GF-D8 (cell line): ENCODE measurements at regions not wholly inside any gene's neighbourhood (a gene's known extent, or its start where the extent isn't known, plus 50 kb on each side); places are given as distances from the start of the nearest gene placed in this dataset.

ENCODE experiments used
- DNase-seq: peaks from one replicate; lab custom pipeline; 2025; lab: John Stamatoyannopoulos, UW

DNA sequence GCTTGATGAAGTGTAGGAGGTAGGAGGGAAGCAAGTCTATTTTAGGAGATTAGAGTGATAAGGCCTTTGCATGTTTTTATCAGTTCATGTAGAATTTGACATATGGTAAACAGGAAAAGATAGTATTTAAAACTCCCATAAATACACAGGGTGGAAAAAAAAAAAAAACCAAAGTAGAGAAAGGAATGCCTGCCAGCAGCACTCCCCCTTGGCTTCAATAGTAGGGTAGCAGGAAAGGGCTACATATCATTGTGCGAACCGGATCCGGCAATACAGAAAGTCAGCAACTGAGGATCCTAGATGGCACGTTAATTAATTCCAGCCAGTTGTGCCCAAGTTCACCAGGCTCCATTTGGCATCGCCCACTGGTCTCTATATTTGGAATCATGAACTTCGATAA lies 159.6 kb upstream of the SMIM21 start:
- DNase-seq: no peak

DNA sequence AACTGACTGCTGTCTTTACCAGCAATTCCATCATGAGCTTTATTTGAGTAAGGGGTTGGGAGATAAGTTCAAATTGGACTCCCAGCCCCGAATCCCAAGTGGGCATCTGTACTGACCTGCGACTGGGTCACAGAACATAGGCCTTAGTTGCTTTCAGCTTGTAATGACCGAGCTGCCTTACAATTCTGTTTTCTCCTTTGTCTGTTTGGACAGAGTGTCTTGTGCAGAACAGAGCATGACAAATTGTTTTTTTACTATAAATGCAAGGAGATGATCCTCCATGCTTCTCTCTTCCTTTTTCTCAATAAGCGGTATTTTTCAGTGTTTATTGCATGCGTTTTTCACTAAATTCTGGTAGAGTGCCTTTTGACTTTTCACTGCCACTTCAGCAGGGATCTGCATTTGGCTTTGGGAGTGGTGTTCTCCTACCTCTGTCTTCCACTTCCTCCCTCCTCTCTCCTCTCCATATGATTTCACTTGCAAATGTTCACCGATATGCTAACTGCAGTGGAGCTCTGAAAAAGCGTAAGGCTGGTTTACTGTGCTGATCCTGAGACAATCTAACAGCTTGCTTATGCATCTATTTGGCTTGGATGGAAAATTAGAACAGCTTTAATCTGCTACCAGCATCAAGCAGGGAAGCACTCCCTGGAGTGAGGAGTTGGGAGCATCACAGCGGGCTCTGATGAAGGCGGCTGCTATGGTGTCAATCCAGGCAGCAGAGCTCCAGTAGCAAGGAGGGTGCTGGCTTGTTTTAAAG lies 158.8 kb upstream of the SMIM21 start:
- DNase-seq: no peak

DNA sequence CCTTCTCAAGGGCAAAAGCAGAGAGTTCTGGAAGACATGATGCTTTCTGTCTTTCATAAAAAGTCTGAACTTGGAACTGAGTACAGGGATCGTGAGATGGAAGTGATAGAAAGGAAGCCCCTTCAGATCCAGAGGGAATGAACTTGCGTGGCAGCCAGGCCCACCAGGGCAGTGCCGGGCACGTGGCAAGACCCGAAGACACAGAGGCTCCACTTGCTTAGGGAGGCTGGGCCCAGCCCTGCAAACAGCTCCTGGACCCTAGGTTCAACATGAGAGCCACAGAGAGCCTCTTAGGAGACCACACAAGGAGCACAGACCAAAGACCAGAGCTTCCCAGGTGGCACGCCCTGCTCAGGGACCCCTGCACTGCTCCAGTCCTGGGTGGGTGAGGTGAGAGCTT lies 155.4 kb upstream of the SMIM21 start:
- no peak for DNase-seq

DNA sequence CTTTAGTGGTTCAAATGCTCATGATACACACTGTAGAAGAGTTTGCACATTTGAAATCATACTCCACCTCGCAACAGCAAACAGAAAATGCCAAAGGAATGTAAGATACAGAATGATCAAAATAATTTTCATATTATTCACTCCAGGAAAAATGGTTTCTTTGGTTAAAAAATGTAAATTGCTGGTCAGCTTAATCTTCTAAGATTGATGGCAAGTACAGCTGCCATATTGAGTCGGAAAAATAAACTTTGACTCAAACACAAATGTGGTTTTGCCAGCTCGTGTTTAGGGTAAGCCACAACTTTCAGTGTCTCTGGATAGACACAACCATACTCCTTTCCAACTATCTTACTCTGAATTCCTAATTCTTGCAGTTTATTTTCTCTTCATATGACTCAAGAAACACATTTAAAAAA lies 154.9 kb upstream of the SMIM21 start:
- no peak for DNase-seq

DNA sequence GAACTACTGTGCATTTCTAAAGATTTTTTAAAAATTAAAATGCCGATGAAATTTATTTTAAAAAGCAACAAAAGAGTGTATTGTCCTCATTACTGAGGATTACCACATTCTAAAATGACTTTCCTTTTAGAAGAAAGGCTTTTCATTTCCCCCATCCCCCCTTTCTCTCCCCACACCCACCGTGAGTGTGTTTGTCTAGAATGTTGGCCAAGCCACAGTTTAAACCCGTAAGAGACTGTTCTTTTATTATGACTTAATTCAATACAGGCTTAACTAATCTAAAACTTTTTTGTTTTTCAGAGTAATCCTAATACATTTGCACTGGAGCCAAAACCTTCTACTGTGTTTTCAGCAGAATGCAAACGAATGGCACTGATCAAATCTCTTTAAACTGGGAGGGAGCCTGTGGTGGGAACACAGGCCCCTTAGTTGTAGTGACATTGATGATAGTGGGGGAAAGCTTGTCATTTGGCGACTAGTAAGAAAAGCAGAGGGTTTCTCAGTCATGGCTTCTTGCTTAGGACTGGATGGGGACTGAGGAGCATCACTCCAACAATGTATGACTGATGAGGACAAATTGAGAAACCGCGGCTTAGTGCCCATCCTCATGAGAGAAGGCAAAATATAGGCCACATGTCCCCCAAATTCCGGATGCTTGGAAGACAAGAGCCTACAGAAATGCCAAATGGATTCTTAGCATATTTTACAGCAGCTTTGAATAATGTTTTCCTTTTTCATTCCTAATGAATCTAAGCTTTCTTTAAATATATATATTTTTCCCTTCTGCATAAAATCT lies 154.0 kb upstream of the SMIM21 start:
- DNase-seq: no peak

DNA sequence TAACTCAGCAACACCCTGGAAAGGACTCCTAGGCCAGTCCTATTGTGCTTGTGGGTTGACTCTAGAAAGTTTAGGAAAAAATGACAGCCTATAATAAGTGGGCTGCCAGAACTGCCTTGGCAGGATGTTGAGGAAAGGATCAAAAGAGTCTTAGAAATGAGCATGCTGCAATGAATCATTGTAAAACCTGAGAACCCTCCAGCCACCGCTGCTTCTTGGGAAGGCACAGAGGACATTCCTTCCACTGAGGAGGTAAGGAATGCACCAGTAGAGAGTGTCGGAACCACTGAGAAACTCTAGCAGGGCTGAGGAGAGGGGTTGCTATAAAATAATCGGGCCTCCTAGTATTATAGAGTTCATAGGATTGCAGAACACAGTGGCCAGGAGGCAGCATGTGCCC lies 146.7 kb upstream of the SMIM21 start:
- DNase-seq: no peak

DNA sequence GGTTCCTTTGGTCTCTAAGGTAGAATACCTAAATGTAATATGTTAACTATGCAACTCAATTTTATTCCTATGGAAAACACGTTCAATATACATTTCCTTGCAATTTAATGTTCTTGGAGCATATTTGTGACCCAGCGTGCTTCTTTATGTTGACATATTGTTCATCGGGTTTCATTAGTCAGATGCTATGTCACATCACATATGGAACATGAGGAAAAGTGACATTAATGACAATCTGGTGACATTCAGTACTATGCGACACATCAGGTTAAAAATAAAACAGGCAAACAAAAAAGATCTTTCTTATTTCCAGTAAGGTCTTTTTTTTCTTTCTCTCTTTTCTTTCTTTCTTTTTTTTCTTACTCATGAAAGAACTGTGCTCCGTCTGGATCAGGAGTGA lies 135.6 kb upstream of the SMIM21 start:
- DNase-seq: no peak

DNA sequence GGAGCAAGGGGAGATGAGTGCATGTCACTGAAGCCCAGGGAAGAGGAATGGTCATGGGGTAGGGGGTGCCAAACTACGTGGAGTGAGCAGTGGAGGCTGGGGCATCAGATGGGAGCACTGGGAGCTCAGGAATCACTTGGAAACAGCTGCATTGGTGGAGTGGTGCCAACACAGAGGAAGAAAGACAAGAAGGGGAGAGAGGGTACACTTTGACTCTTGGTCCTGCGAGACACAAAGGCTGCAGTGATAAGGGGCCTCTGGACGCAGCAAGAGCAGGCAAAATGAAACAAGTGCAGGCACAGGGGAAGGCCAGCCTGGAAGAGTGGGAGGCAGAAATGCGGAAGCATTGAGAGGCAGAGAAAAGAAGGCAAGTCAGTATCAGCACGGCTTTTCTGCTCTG lies 134.7 kb upstream of the SMIM21 start:
- DNase-seq: no peak

DNA sequence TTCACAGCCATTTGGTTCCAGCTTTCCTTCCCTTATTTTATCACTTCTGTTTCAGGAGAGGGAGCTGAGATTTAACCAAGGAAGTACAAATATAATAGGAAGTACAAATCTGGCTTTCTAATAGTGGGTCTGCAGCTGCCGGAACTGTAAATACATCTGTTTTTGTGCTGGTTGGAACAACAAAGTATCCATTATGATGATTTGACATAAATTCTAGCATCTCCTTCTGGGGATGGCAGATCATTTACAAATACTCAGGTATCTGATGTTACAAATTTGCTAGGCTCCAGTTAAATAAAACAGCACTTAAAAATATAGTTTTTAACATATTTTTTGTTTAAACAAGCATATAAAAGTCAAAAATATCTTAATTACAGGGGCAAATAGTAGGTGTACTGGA lies 131.3 kb upstream of the SMIM21 start:
- no peak for DNase-seq

DNA sequence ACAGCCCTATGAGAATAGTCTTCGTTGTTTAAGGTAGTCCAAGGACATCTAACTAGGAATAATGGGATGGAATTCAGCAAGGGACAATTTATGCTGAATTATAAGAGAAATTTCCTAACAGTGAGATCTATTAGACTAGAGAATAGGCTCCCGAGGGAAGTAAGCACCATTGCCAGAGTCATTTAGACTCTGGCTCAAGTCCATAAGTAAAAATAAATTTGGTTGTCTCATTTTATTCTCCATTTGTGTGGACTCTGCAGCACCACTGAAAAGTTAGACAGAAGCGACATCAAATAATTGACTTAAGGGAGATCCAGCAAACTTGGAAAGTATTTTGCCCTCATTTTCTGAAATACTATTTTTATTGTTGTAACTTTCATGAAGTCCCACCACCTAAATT lies 129.3 kb upstream of the SMIM21 start:
- DNase-seq: no peak

DNA sequence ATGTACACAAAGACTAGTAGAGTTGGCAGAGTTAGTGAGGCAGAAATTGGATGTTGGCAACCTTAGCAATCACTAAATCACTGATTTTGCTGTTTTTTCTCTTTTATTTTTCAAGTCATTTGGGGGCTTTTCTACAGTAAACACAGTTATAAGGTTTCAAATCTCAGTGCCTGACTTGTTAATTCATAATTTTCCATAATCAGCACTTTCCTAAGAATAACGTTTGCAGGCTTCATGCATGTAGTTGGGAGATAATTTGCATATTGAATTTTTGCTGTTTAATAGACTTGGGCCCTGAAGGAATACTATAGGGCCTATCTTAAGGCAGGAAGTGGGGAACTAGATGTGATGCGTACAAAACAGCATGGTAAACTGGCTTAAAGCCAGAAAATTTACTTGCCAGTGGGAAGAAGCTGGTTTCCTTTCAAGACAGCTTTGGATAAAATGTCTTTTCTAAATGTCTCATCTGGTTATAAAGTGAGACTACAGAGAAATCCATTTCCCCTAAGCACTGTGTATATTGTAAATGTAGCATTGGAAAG lies 127.2 kb upstream of the SMIM21 start:
- no peak for DNase-seq

DNA sequence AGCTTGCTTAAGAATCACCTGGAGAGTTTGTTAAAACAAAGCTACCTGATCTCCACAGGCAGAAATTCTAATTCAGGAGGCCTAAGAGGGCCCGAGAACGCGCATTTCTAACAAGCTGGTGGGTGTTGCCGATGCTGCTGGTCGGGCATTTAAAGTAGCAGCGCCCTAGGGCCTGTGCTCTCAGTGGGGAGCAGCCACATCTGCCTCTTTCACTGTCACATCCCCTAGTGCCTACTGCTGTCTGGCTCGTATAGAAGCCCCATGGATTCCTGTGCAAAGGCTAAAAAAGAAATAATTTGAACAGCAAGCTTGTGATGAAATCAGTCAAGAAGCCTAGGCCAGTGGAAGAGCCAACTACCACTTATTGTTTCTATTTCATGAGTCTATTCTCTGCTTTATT lies 126.7 kb upstream of the SMIM21 start:
- DNase-seq: no peak

DNA sequence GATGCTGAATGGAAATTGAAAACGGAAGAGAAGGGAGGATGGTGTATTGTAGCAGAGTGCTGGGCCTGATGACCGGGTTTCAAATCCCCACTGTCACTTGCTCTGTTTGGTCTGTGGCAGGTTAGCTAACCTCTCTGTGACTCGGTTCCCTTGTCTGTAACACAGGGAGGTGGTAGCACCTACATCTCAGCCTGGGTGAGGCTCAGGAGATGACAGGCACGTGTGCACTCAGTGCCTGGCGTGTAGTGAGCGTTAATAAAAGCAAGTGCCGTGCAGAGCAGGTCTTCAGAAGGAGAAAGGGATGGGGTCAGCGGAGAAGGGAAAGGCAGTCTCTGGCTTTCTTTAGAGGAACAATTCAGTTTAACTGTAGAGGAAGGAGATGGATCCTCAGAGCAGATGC lies 125.5 kb upstream of the SMIM21 start:
- no peak for DNase-seq

DNA sequence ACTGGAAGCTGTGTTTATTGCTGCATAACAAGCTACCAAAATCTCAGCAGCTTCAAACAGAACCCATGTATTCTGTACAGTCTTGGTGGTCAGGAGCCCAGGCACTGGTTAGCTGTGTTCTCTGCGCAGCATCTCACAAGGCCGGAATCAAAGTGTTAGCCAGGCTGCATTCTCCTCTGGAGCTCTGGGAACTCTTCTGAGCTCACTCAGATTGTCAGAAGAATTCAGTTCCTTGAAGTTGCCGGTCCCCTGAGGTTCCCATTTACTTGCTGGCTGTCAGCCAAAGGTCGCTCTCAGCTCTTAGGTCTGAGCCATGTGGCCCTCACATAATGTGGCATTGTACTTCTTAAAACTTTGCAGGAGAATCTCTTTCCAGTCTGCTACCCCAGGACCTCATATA lies 123.6 kb upstream of the SMIM21 start:
- DNase-seq: no peak

DNA sequence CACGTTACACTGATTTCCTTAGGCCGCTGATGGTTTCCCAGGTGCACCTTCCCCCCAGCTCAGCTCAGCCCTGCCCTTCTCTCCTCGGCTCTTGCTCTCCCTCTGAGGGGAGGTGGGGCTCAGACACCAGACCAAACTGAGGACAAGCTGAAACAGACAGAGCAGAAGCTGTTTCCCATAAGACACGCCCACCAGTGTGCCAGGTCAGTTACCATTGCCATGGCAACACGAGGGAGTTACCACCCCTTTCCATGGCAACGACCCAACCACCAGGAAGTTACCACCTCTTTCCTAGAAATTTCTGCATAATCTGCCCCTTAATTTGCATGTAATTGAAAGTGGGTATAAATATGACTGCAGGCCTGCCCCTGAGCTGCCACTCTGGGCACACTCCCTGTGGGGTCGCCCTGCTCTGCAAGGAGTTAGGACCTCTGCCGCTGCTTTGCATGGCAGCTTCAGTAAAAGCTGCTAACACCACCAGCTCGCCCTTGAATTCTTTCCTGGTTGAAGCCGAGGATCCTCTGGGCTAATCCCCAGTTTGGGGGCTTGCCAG lies 120.9 kb upstream of the SMIM21 start:
- DNase-seq: no peak

DNA sequence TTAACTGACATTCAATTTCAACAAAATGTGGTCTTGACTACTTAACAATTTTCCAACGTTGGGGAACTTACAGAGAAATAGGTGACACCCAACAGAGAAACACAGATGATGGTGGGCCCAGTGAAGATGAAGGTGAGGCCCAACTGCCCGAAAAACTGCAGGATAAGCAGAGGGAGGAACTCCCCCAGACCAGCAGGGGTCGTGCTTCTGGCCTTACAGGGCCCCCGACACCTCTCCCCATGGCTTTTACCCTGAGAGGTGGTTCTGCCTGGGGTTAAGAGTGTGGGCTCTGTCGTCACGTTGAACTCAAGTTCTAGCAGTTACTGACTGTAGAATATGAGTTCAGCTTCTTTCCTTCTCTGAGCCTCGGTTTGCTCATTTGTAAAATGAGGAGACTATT lies 119.5 kb upstream of the SMIM21 start:
- DNase-seq: no peak

DNA sequence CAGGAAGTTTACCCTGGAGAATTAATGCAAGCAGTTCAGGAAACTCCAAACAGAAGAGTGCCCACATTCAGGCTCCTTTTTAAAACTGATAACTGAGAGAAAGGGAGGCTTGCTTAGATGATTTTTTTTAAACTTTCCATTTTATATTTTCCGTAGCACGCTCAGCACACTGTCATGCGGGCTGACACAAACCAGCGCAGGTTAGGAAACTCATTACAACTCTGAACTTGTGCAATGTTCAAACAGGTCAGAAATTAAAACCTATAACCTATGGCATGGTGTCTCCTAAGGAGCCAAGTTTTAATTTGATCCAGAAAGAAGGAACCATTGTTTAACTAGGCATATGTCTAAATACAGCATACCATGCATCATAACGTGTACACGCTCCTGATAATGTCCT lies 117.7 kb upstream of the SMIM21 start:
- no peak for DNase-seq

DNA sequence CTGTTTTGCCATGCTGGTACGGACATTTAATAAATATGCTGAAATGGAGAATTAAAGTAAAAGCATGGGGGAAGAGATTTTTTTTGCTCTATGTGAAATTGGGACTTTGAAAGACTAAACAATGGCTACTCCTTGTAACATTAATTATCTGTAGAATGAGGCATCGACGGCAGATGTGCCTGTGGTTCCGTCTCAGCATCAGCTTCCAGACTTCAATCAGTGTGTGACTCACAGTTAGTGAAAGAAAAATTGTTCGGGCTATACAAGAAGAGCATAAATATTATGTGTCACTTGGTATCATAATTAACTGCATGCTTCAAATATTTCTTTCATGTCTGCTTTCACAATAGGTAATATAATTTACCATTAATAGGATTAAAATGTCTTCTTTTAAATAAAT lies 117.0 kb upstream of the SMIM21 start:
- DNase-seq: no peak

DNA sequence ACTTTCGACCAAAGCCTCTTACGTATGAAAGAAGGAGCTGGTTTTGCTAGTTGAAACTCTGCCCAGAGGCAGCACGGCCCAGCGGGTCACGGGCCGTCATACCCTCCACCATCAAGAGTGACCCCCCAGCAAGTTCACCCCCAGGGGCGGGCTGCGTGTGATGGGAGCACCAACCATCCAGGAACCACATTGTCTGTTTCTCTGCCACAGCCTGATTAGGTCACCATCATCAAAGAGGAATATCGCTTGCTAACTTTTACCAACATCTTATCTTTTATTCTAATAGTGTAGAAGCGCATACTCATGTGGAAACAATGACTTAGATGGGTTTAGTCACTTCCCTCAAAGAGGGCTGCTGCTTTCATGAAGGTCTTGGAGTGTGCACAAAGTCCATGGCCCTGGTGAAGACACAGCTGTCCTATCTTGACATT lies 116.6 kb upstream of the SMIM21 start:
- DNase-seq: no peak

DNA sequence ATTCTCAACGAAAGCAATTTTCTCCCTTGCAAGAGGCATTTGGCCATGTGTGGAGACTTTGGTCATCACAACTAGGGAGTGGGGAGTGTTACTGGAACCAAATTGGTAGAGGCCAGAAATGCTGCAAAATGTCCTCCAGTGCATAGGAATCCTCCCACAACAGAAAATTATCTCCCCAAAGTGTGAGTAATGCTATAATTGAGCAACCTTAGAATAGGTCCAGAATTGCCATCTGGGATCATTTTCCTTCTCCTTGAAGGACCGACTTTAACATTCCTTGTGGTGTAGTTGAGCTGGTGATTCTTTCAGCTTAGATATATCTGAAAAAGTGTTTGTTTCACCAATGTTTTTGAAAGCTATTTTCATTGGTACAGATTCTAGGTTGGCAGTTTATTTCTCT lies 111.2 kb upstream of the SMIM21 start:
- no peak for DNase-seq

DNA sequence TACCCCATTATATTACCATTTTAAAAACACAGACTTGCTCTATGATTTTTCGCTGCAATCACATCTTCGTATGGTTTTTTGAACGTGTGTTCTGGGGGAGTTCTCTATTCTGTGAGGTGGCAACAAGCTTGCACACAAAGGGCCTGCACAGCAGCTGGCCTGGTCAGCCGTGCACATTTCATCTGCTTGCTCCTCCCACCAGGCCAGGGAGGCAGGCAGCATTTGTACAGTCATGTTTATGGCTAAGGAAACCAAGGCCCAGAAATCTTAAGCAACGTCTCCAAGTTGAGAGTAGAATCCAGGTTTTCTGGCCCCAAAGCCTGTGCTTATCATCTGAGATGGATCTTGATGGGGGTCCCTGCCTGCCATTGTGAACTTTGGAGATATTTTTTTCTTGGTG lies 106.4 kb upstream of the SMIM21 start:
- no peak for DNase-seq

DNA sequence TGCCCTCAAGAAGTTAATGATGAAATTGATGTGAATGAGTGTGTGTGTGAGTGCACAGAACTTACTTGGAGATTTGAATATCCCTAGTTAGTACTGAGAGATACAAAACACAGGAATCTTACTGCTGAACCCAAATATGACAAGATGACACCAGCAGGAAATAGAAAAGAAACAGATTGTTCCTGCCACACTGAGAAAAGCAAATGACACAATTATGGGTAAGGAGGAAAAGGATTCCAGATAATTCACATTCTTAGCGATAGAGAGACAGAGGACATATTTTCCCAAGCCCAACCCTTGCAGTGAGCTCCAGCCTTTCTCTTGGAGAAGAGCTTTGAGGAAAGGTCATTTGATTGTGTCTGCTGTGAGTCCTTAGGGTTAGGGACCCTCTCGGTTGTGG lies 105.7 kb upstream of the SMIM21 start:
- DNase-seq: no peak

DNA sequence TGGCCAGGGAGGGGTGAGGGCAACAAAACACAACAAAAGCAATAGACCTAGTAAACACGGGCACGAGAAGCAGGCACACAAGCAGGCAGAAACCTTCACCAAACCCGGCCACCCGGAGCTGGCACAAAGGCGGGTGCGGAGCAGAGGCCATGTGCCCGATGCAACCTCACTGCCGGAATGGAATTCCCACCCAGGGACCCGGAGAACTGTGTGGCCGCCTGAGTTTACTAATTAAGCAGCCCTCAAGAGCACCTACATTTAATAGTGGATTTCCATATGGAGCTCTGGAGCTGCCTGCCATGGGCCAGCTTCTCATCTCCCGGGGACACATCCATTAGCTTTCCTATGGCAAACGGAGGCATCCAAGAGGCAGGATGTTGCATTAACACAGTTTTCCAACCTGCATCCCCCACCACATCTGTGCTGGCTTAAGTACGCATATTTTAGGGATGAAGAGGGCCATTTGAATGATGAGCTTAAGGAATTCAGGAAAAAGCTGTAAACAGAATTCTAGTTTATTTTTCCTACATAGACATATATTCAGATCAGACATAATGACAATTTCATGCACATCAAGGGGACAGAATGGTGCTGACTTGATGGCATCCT lies 104.5 kb upstream of the SMIM21 start:
- DNase-seq: no peak
